Activated CD4-positive, alpha-beta T cell treated with anti-CD3 and anti-CD28 coated beads for 1 hour (primary cell): ENCODE measurements at regions not wholly inside any gene's neighbourhood (a gene's known extent, or its start where the extent isn't known, plus 50 kb on each side); places are given as distances from the start of the nearest gene placed in this dataset.

ENCODE experiments used
- DNase-seq: peaks from one replicate; pipeline ENCODE4 v3.0.0-alpha.2; 2020

DNA sequence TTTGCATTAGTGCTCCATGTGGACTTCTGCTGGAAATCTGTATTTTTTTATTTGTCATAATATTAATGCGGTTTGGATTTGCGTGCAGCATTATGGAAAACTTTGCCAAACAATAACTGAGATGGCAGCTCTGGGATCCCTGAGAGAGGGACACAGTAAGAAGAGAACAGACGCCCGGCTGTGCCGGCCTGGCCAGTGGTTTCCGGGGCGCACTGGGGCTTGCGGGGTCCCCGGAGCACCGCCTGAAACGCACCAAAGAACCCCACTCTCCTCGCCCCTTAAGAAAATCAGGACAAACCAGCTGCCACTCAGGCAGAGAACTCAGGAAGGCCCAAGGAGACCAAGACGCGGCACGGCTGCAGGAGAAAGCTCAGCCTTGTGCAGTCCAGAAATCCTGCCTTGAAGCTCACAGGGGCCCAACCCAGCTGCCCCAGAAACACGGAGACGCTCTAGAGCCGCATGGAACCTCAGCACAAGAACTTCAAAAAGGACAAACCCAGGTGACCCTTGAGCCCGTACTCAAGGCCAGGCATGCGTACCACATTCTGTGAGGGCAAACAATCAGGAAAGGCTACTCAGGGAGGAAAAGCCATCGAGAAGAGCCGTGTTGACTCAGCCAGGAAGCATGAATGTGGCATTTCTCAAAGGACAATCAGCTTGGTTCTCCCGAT is 226.5 kb upstream of the CDYL start:
- no peak for DNase-seq

DNA sequence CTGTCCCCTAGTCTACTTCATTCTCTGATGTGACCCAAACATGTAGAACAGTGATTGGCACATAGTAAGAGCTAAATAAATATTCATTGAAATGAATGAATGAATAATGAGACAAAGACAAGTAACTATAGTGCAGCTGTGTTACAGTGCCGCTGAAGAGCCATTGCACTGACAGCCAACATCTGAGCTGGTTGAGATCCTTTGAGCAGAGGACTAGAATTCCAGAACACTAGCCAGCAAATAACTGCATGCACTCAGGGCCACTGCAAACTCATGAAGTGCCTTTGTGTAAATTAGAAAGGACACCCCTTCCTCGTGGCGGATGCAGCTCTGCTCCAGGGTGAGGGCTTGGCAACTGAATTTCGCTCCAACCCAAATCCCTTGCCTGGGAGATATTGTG is 230.3 kb upstream of the CDYL start:
- DNase-seq = no peak

DNA sequence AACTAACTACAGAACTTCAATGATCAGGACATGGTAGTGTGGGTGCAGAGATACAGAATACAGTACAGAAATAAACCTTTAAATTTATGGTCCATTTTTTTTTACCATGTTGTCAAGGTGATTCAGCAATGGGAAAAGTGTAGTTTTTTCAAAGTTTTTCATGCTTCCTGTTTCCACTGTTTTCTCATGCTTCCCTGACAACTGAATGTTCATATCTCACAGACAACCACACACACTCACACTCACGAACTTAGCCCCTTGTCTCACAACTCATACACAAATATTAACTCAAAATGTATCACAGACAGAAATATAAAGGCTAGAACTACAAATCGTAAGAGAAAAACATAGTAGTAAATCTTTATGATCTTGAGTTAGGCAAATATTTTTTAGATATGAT is 232.6 kb upstream of the CDYL start:
- no peak for DNase-seq

DNA sequence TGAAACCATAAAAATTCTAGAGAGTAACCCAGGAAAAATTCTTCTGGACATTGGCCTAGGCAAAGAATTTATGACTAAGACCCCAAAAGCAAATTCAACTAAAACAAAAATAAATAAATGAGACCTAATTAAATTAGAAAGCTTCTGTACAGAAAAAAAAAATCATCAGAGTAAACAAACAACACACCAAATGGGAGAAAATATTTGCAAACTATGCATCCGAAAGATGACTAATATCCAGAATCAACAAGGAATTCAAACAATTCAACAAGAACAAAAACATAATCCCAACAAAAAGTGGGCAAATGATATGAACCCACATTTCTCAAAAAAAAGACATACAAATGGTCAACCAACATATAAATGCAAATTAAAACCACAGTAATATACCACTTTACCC is 242.6 kb upstream of the CDYL start:
- DNase-seq = no peak

DNA sequence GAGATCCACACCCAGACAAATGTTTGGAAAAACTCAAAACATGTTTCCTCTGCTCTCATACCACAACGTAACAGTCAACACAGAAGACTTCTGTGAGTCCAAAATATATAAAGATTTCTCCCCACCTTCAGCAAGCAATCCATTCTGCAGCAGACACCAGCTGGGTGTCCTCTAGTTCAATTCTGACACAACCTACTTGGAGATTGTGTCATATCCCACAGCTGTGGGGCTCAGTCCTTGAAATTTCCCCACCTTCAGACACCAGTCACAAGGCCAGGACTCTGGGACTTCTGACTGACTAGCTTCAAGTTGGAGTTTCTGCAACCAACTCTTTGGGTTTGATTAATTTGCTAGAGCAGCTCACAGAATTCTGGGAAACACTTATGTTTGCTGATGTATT is 244.8 kb upstream of the CDYL start:
- DNase-seq = no peak

DNA sequence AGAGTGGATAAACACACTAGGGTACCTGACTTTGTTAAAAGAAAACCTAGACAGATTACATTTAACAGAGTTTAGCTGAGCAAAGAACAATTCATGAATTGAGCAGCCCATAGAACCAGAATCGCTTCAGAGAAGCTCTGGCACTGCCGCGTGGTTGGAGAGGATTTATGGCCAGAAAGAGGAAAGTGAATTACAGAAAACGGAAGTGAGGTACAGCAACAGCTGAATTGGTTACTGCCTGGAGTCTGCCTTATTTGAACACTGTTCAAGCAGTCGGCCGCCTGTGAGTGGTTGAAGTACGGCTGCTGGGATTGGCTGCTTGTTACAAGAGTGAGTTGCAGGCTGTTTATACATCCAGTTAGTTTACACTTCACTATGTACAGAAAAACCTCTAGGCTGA is 253.8 kb upstream of the CDYL start:
- DNase-seq = no peak

DNA sequence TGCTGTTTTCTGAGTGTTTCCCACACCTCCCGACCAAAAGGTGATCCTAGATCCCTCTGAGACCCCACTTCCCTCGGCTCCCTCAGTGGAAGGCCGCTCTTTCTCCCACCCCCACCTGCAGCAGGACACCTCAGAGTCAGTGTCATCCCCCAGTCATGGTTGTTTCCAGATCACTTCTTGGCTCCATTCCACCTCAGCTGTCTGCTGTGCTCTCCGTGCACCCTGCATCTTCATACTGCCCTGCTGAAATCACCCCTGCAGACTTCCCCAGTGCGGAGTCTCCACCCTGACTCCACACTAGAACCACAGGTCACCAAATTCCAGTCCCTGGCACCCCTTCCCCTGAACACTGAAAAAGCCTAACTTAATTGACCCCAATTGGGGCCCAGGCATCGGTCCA is 255.1 kb upstream of the CDYL start:
- DNase-seq = no peak

DNA sequence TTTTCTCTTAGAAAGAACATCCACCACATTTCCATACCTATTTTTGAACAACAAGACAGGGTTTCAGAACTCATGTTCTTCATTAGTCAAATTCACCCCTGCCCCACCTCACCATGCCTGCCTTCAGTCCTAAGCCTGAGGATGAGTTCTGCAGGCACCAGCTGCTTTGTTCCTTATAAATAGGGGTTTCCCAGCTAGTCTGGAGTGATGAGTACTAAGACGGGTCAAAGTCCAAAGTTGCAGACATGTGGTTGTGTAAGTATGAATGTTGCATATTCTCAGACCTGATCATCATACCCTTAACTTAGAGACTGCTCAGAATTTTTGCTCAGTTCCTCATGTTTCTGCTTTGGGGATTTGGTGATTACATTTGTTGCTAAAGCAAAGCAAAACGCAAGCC is 257.7 kb upstream of the CDYL start:
- no peak for DNase-seq

DNA sequence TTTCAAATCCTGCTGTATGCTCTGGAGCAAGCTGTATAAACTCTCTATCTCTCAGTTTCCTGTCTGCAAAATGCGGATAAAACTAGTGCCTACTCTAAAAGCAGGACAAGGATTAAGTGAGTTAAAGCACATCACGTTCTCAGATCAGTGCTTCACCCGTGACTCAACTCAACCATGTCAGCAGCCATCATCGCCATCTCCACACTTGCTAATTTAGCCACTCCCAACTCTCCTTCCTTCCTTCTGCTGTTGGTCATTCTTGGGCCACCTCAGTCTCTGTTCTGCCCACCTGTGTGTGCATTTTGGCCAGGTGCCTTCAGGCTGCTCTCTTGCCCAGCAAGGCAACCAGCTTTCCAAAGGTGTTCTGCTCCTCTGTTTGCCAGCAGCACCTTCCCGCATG is 260.0 kb upstream of the CDYL start:
- DNase-seq = no peak

DNA sequence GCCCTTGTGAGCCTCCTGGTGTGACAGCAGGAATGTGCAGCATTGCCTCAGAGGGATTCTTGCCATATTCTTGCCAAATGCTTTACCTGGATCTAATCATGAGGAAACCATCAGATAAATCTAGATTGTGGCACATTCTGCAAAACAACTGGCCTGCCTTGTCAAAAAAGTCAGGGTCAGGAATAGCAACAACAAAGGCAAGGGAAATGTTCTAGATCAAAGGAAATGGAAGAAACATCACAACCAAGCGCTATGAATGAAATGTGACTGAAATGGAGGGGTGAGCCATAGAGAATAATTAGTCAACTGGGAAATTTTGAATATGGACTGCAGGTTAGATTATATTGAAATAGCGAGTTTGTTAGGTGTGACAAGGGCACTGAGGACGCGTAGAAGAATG is 262.6 kb upstream of the CDYL start:
- no peak for DNase-seq

DNA sequence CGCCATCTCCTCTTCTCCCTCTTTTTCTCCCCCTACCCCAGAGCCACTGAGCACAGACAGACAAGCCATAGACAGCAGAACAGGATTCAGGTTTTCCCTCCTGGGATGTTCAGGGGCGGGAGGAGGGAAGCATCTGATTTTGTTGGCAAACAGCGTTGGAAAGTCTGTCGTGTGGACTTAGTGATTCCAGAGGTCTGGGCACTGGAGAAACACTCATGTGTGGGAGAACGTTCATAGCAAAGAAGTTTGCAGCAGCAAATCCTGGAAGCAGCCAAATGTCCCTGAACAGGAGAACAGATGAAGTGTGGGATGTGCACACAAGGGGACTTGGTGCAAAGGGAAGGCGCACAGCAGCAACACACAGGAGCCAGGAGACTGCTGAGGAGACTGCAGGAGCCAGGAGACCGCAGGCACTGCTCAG is 264.1 kb upstream of the CDYL start:
- no peak for DNase-seq

DNA sequence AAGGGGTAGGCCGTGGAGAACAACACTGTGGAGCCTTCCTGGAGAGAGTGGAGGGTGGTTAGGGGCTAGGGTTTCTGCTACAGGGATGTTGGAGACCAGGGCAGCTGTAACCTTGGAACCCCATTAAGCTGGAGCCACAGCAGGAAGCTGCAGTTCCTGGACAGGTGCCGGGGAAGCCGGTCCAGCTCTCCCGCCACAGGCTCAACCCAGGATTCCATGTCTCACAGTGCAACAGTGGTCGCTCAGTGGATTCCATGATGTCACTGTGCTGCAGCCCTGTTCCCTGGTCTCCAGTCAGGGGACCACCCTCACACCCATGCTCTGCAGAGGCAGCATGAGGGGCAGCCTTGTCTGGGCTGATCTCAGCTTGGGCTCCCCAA is 264.6 kb upstream of the CDYL start:
- DNase-seq = no peak

DNA sequence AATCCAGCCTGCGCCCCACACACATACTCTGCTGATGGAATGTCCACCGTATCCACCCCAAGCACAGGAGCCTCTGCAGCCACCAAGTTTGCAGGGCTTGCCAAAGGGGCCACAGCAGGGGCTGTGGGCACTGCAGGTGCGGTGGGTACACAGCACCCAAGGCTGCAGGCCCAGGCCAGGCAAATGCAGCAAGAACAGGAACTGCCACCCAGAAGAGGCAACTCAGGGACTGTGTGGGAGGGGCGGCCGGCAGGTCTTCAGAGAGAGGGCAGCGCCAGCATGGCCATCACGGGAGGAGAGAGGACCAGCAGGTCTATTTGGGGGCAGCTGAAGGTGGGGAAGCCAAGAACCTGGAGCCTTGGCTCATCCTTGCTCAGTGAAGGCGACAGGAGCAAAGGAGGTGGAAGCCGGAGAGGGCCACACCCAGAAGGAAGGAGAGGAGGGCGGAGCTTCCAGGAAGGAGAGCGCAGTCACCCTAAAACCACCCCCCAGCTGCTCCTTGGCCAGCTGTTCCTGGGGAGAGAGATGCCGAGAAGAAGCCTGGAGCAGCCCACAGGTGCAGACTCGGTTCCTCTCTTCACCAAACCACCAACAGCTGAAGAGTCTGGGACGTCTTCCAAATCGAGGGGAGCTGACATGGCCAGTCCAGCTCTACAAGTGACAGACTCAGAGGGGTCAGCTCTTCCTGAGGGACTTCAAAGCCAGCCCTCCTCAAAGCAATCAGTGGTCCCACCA is 265.1 kb upstream of the CDYL start:
- DNase-seq = no peak

DNA sequence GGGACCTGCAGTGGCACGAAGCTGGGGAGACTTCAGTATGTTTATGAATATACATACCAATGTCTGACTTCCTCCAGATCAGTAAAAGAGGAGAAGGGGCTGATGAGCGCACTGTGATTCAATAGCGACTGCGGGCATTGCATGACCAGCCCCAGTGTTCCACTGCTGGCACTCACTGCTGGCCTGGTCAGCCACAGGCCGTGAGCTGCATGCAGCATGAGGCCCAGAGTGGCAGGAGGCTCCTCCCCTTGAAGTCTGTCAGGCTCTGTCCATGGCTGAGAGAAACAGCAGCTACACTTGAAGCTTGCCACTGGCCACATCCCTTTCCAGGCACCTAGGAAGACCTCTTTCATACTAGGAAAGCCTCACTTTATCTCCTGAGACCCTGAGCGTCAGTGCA is 265.9 kb upstream of the CDYL start:
- DNase-seq = no peak

DNA sequence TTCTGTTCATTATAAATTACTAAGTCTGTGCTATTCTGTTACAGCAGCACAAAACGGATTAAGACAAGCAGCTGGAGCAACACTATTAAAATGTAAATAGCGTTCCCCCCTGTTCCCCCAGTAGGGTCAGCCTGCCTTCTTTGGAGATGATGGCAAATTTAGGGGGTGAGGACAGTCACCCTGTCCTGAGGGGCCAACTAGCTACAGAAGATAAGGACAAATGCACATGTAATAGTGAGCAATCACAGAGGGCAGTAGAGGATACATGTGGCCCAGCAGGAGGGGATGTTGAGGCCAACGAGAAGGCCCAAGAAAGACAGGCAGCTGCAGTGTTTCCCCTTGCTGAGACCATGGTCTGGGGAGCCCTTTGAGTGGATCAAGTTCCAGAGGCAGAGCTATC is 266.7 kb upstream of the CDYL start:
- no peak for DNase-seq

DNA sequence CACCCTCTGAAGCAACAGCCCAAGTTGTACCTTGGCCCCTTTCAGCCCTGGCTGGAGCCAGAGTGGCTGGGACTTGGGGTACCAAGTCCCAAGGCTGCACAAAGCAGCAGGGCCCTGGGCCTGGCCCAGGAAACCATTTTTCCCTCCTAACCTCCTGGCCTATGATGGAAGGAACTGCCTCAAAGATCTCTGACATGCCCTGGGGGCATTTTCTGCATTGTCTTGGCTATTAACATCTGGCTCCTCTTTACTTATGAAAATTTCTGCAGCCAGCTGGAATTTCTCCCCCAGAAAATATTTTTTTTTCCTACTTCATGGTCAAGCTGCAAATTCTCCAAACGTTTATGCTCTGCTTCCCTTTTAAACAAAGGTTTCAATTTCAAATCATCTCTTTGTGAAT is 269.4 kb upstream of the CDYL start:
- no peak for DNase-seq

DNA sequence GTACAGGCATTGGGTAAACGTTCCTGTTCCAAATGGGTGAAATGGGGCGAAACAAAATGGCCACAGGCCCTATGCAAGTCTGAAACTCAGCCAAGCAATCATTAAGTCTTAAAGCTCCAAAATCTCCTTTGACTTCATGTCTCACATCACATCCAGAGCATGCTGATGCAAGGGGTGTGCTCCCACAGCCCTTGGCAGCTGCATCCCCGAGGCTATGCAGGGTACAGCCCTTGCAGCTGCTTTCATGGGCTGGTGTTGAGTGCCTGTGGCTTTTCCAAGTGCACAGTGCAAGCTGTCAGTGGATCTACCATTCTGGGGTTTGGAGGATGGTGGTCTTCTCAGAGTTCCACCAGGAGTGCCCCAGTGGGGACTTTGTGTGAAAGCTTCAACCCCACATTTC is 270.0 kb upstream of the CDYL start:
- no peak for DNase-seq

DNA sequence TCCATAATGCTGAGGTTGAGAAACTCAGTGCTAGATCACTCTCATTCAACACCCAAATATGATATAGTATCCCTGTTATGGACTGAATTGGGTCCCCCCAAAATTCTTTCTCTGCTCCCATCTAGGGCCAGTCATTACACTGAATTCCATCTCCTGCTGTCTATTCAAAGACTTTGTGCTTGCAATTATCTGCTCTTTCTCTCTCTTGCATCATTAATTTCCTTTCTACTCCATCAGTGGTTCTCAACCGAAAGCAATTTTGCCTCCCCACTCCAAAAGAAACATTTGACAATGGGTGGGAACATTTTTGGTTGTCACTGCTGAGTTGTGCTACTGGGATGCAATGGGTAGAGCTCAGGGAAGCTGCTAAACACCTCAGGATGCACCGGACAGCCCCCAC is 271.5 kb upstream of the CDYL start:
- no peak for DNase-seq

DNA sequence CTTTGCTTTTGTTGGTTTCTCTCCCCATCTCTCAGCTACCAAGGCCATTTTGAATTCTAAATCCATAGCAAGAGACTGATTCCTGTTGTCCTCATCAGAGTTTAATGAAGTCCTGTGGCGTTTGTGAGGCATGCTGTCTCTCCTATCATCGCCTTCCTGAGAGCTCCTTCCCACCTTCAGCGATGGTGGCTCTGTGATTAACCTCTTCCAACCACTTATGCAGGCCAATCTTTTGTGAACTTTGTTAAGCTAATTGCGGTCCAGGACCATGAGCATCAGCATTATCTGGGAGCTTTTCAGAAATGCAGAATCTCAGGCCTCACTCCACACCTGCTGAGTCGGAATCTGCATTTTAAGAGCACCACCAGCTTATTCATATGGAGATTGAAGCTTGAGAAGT is 272.5 kb upstream of the CDYL start:
- DNase-seq = no peak

DNA sequence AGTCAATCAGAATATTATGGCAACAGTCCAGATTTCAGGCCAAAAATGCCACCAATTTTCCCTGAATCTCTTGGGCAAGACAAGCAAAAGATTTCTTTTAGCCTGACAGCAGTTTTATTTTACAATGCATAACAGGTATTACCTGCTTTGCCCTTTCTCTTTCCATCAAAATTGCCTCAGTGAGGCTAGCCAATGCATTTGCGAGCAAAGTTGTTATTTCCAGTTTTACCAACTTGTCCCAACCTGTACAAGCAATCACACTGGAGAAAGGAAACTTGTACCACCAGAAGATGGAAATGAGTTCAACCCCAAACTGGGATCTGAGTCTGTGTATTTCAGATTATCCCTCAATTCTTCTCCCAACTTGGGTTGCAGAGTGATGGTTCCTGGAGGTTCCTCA is 279.9 kb upstream of the CDYL start:
- no peak for DNase-seq

DNA sequence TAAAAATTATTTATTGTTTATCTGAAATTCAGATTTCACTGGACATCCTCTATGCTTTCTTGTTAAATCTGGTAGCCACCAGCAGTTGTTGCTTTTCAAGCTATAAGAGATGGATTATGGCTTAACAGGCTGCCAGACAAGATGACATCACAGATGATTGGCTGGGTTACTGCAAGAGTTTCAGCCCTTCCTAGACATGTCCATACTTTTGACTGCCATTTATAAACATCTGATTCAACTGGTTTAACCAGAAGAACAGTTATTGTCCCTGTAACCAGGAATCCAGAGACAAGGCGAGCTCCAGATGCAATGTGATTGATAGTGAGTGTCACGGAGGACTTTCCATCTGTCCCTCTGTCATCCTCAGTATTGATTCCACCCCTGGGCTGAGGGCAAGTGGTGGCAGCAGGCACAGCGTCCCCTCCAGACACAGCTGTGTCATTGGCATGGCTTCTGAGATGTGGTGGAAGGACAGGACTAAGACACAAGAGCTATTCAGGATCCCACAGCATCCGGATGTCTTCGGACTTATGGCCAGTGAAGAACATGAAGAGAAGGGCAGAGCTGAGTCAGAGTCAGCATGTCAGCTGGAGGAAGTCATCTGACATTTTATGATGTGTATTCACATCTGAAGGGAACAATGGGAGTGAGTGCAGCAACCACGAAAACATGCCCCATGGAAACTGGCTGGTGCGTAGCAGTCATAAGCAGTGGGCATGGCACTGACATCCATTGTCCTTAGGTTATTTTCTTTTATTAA is 284.5 kb upstream of the CDYL start:
- no peak for DNase-seq

DNA sequence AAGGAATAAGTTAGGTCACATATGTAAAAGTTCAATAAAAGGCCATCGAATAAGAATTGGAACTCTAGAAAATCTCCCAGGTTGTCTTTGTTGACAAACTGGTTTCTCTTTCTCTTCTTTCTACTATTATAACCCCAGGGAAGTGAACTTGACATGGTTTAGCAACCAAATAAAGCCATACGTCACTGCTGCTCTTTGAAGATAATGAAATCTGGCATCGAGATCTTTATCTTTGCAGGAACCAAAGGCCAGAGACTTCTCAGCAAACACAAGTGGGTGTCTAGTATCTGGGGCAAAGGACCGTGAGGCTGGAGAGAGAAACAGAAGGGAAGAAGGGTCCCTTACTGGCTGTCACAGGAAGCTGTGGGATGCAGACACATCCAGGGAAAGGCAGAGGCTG is 286.7 kb upstream of the CDYL start:
- no peak for DNase-seq

DNA sequence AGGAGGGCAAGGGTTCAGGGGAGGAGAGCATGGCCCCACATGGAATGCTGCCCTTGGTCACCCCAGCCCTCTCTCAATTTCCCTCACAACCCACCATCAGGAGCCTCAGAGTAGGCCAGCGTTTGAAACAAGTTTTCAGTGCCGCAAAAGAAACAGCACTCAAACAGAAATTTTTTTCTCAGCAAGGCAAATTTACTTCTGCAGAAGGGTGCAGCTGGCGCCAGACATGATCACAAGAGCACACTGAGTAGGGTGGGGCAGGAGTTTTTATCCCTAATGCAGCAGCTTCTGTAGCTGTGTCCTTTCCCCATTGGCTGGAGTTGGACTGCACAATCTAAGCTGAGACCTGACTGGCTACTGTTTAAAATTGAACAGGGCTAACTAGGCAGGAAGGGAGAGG is 287.8 kb upstream of the CDYL start:
- DNase-seq = no peak

DNA sequence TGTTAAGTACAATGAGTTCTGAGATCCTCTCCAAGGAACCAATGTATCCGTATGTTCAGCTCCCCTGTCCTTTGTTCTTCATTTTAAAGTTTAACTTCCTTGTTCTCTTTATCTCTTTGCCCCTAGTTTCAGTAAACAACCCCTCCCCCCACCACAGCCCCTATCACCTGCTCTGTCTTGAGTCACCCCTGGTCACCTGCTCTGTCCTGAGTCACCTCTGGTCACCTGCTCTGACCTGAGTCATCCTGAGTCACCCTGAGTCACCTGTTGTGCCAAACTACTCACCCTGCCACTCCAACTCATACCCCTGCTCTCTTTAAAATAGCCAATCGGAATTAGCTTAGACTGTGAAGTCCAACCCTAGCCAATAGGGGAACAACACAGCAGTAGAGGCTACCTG is 288.7 kb upstream of the CDYL start:
- DNase-seq = no peak
